DOHH2 (cell line): ENCODE measurements at regions not wholly inside any gene's neighbourhood (a gene's known extent, or its start where the extent isn't known, plus 50 kb on each side); places are given as distances from the start of the nearest gene placed in this dataset.

ENCODE experiments used
- H3F3A ChIP-seq: fragments of 200-600 bp; sonication (generic), shearing (Covaris generic); 2 replicates; pipeline ENCODE4 v1.6.0; 2016; ENCODE audit warnings: antibody characterized with exemption, mild to moderate bottlenecking; ENCODE audit not compliant: control insufficient read depth, insufficient read depth
- H3K27ac ChIP-seq: fragments of 200-600 bp; sonication (generic); 2 replicates; pipeline ENCODE4 v1.5.1; 2014; ENCODE audit warnings: low read depth, mild to moderate bottlenecking, low read length, moderate library complexity
- H3K27me3 ChIP-seq: fragments of 200-600 bp; sonication (generic); 2 replicates; pipeline ENCODE4 v1.6.1; 2014; ENCODE audit warnings: mild to moderate bottlenecking, low read length, mixed read lengths; ENCODE audit not compliant: control insufficient read depth
- H3K36me3 ChIP-seq: fragments of 200-600 bp; sonication (generic); 2 replicates; pipeline ENCODE4 v1.6.1; 2014; ENCODE audit warnings: mild to moderate bottlenecking, low read length, moderate library complexity, mixed read lengths; ENCODE audit not compliant: control insufficient read depth
- H3K4me1 ChIP-seq: fragments of 200-600 bp; sonication (generic); 2 replicates; pipeline ENCODE4 v1.6.1; 2014; ENCODE audit warnings: mild to moderate bottlenecking, low read length, mixed read lengths; ENCODE audit not compliant: control insufficient read depth
- H3K4me2 ChIP-seq: fragments of 200-600 bp; sonication (generic); 2 replicates; pipeline ENCODE4 v1.6.0; 2014; ENCODE audit warnings: mild to moderate bottlenecking, low read length, moderate library complexity
- H3K4me3 ChIP-seq: fragments of 200-600 bp; sonication (generic); 2 replicates; pipeline ENCODE4 v1.5.1; 2014; ENCODE audit warnings: mild to moderate bottlenecking, low read length, mixed read lengths
- H3K79me2 ChIP-seq: fragments of 200-600 bp; sonication (generic); 2 replicates; pipeline ENCODE4 v1.6.1; 2014; ENCODE audit warnings: mild to moderate bottlenecking, low read length, mixed read lengths; ENCODE audit not compliant: control insufficient read depth
- H3K9me2 ChIP-seq: fragments of 200-600 bp; sonication (generic); replicated peaks from 2 replicates; pipeline ENCODE4 v1.6.1; 2014; ENCODE audit warnings: mild to moderate bottlenecking, low read length, mixed read lengths; ENCODE audit not compliant: control insufficient read depth
- H3K9me3 ChIP-seq: fragments of 200-600 bp; sonication (generic); 2 replicates; pipeline ENCODE4 v1.6.1; 2014; ENCODE audit warnings: antibody characterized with exemption, low read length, mixed read lengths; ENCODE audit not compliant: control insufficient read depth, insufficient read depth
- H4K20me1 ChIP-seq: fragments of 200-600 bp; sonication (generic); 2 replicates; pipeline ENCODE4 v1.6.0; 2014; ENCODE audit warnings: low read depth, mild to moderate bottlenecking, antibody characterized with exemption, low read length, moderate library complexity; ENCODE audit not compliant: control insufficient read depth, insufficient read depth
- CTCF ChIP-seq: fragments of 200-600 bp; sonication (generic); IDR thresholded peaks from one replicate; pipeline ENCODE4 v1.5.1; 2014; ENCODE audit warnings: antibody characterized with exemption, mild to moderate bottlenecking, low read depth, low read length; ENCODE audit not compliant: poor library complexity, severe bottlenecking
- EZH2phosphoT487 ChIP-seq: fragments of 200-600 bp; sonication (generic); IDR thresholded peaks from 2 replicates; pipeline ENCODE4 v1.6.1; 2017; ENCODE audit warnings: borderline replicate concordance, mild to moderate bottlenecking, antibody characterized with exemption, low read length, moderate library complexity, mixed read lengths

- Histone ChIP-seq H3K36me3 (no peaks in the 10 kb centered on the region), H3K9me2 (no peaks in the 10 kb centered on the region), H3K27me3 (no peaks in the 10 kb centered on the region), H3K4me1 (no peaks in the 10 kb centered on the region), H3F3A (no peaks in the 10 kb centered on the region), H3K27ac (no peak overlapping the region), H3K79me2 (no peaks in the 10 kb centered on the region), H3K9me3 (no peaks in the 10 kb centered on the region), H3K4me3 (no peak overlapping the region), H3K4me2 (no peak overlapping the region), H4K20me1 (no peaks in the 10 kb centered on the region)
- TF ChIP-seq CTCF (no peak), EZH2phosphoT487 (no peak)
Measured at GRCh38 chrX:30948626-30949025, 59.6 kb upstream of the TAB3 start.

- H3K79me2 ChIP-seq: no peaks in the 10 kb centered on the region
- no peak for TF ChIP-seq CTCF
- TF ChIP-seq EZH2phosphoT487: no peak
- no peaks in the 10 kb centered on the region for H3K9me3 ChIP-seq
- no peaks in the 10 kb centered on the region for H3K9me2 ChIP-seq
- H3K27ac ChIP-seq: no peak overlapping the region
- no peaks in the 10 kb centered on the region for H4K20me1 ChIP-seq
- H3K27me3 ChIP-seq: no peaks in the 10 kb centered on the region
- no peaks in the 10 kb centered on the region for H3K36me3 ChIP-seq
- H3F3A ChIP-seq: no peaks in the 10 kb centered on the region
- H3K4me1 ChIP-seq: no peaks in the 10 kb centered on the region
- H3K4me2 ChIP-seq: no peak overlapping the region
- H3K4me3 ChIP-seq: no peak overlapping the region
Measured at GRCh38 chrX:30948051-30948450, 59.0 kb upstream of the TAB3 start.

- no peak for TF ChIP-seq CTCF
- TF ChIP-seq EZH2phosphoT487: no peak
- Histone ChIP-seq H3F3A (no peaks in the 10 kb centered on the region), H3K79me2 (no peaks in the 10 kb centered on the region), H3K4me3 (no peak overlapping the region), H3K4me1 (no peaks in the 10 kb centered on the region), H3K9me3 (no peaks in the 10 kb centered on the region), H3K36me3 (no peaks in the 10 kb centered on the region), H3K27me3 (no peaks in the 10 kb centered on the region), H3K27ac (no peak overlapping the region), H3K9me2 (no peaks in the 10 kb centered on the region), H3K4me2 (no peak overlapping the region), H4K20me1 (no peaks in the 10 kb centered on the region)
Measured at GRCh38 chrX:30943984-30944383, 54.9 kb upstream of the TAB3 start.

GRCh38 chrX:30941898-30942297, 52.8 kb upstream of the TAB3 start:
- no peak for TF ChIP-seq EZH2phosphoT487
- TF ChIP-seq CTCF: no peak

More at GRCh38 chrX:30941898-30942297, 52.8 kb upstream of the TAB3 start:
- H3K79me2 ChIP-seq: no peaks in the 10 kb centered on the region
- H3K27ac ChIP-seq: no peak overlapping the region
- no peak overlapping the region for H3K4me2 ChIP-seq
- H4K20me1 ChIP-seq: no peaks in the 10 kb centered on the region
- no peaks in the 10 kb centered on the region for H3K36me3 ChIP-seq
- H3K27me3 ChIP-seq: no peaks in the 10 kb centered on the region
- H3K4me1 ChIP-seq: no peaks in the 10 kb centered on the region
- no peaks in the 10 kb centered on the region for H3K9me2 ChIP-seq
- H3F3A ChIP-seq: no peaks in the 10 kb centered on the region
- H3K4me3 ChIP-seq: no peak overlapping the region
- H3K9me3 ChIP-seq: no peaks in the 10 kb centered on the region
